Heart right ventricle (tissue), 16 donors: ENCODE measurements at regions not wholly inside any gene's neighbourhood (a gene's known extent, or its start where the extent isn't known, plus 50 kb on each side); places are given as distances from the start of the nearest gene placed in this dataset.
"Not testable (repeated sequence)": the region's sequence is repeated elsewhere in the genome, so short reads cannot be mapped to it uniquely, and the experiment has no call there.

Experiments used
- ATAC-seq, 8 donors: fragments of 200-7000 bp; cut with Tn5 transposase; one replicate each; pipeline ENCODE4 v1.9.1; 2020; ENCODE audit warnings: mild to moderate bottlenecking in 8 of 8, moderate library complexity in 8 of 8, moderate number of reproducible peaks in 1 of 8
- DNase-seq, 2 donors: peaks; one replicate each; pipeline ENCODE4 v3.0.0-alpha.2; 2020
- H3K27ac ChIP-seq, 10 donors: fragments of 200-600 bp; sonication (generic) in 2 of 10; one replicate each; pipeline versions ENCODE4 v1.5.0 to v1.8.0; 2020 to 2022; ENCODE audit warnings: mild to moderate bottlenecking in 3 of 10
- H3K27me3 ChIP-seq, 7 donors: fragments of 200-600 bp; one replicate each; pipeline ENCODE4 v1.8.0; 2021 to 2022; ENCODE audit warnings: mild to moderate bottlenecking in 2 of 7
- H3K36me3 ChIP-seq, 9 donors: fragments of 200-600 bp; sonication (generic) in 1 of 9; one replicate each; pipeline versions ENCODE4 v1.5.0 to v1.8.0; 2020 to 2022; ENCODE audit warnings: mild to moderate bottlenecking in 2 of 9
- H3K4me1 ChIP-seq, 9 donors: fragments of 200-600 bp; sonication (generic) in 1 of 9; one replicate each; pipeline versions ENCODE4 v1.5.0 to v1.8.0; 2020 to 2022; ENCODE audit warnings: mild to moderate bottlenecking in 4 of 9
- H3K4me3 ChIP-seq, 10 donors: fragments of 200-600 bp; sonication (generic) in 2 of 10; one replicate each; pipeline versions ENCODE4 v1.5.0 to v1.8.0; 2020 to 2022; ENCODE audit warnings: mild to moderate bottlenecking in 7 of 10, moderate library complexity in 2 of 10
- H3K9me3 ChIP-seq, 11 donors: fragments of 200-600 bp in 10 of 11; sonication (generic) in 2 of 11; one replicate each; pipeline versions ENCODE4 v1.5.0 to v1.8.0; 2013 to 2022; ENCODE audit warnings: mild to moderate bottlenecking in 2 of 11, control low read depth in 1 of 11, moderate library complexity in 1 of 11
- WGBS, 2 donors: extraction: QIAGEN DNeasy Blood & Tissue Kit; methylation state at CpG; one replicate each; pipeline ENCODE4 v1.1.7; 2013; ENCODE audit warnings: inconsistent platforms in 1 of 2; 5-methylcytosine and 5-hydroxymethylcytosine counted together
- intact Hi-C, 10 donors: fragments of 100-400 bp; cut with DNase I; formaldehyde crosslinking; loops; one replicate each; pipeline versions ENCODE4 v1.11.1 to v1.14.2; 2022
- TF ChIP-seq, protein P1 (sequence below), 9 donors: fragments of 200-600 bp; sonication (generic) in 2 of 9; IDR thresholded peaks; one replicate each; pipeline versions ENCODE4 v1.5.0 to v1.8.0; 2021 to 2022; ENCODE audit warnings: antibody characterized with exemption in 9 of 9, mild to moderate bottlenecking in 5 of 9, moderate library complexity in 1 of 9
- donor health status: Arrhythmogenic right ventricular cardiomyopathy.
- donor health status: ischemic (EF 13 %, LVEDD 7.1; RV severe dilation, severe dysfunction).
- donor health status: healthy with polysubstance abuse.
- donor health status: DM: no; HTN: yes; CAD: no.
- donor health status: DM: no; HTN: no; CAD: no.
- donor health status: ischemic (EF 25% LVEDD 6.9; RV normal size, moderate dysfunction).
- donor health status: ischemic (EF 25% LVEDD 5.7; RV mildly dilated, moderate dysfunction).
- donor health status: healthy.
- donor health status: DM: yes; HTN: yes; CAD: no.
- donor health status: Ischemic cardiomyopathy.
- donor health status: ischemic (EF 35%, LVEDD 5.7; RV mildly dilated, moderate dysfunction).
- donor health status: nonischemic (EF 11% LVEDD 7.7; RV severe dilation, severe dysfunction).
- donor health status: DM: yes; HTN: yes; CAD: no.
- donor health status: PGD.
- donor health status: ischemic (EF 29% LVEDD 5.4; RV normal size, mild dysfunction).
- donor health status: nonischemic (EF 23%, LVEDD 6.1; RV moderate dilation, normal function).

DNA sequence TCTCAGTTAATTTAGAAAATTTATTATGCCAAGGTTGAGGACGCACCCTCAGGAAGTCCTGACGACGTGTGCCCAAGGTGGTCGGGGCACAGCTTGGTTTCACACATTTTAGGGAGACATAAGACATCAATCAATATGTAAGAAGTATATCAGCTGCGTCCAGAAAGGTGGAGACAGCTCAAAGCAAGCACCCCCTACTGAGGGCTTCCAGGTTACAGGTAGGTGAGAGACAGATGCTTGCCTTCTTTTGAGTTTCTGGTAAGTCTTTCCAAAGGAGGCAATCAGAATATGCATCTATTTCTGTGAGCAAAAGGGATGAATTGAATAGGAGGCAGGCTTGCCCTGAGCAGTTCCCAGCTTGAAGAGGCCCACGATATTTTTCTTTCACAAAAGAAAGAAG is 614.3 kb downstream of the XPNPEP1 start:
- no peak for DNase-seq
- Histone ChIP-seq H3K4me3 (no peak overlapping the region), H3K27me3 (no peaks in the 10 kb centered on the region), H3K4me1 (no peaks in the 10 kb centered on the region), H3K36me3 (no peaks in the 10 kb centered on the region), H3K9me3 (no peaks in the 10 kb centered on the region), H3K27ac (no peak overlapping the region)
- TF ChIP-seq, protein P1, sequence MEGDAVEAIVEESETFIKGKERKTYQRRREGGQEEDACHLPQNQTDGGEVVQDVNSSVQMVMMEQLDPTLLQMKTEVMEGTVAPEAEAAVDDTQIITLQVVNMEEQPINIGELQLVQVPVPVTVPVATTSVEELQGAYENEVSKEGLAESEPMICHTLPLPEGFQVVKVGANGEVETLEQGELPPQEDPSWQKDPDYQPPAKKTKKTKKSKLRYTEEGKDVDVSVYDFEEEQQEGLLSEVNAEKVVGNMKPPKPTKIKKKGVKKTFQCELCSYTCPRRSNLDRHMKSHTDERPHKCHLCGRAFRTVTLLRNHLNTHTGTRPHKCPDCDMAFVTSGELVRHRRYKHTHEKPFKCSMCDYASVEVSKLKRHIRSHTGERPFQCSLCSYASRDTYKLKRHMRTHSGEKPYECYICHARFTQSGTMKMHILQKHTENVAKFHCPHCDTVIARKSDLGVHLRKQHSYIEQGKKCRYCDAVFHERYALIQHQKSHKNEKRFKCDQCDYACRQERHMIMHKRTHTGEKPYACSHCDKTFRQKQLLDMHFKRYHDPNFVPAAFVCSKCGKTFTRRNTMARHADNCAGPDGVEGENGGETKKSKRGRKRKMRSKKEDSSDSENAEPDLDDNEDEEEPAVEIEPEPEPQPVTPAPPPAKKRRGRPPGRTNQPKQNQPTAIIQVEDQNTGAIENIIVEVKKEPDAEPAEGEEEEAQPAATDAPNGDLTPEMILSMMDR (IDR thresholded peaks at IDR 0.05), result no peak
- 54 to 65% methylated on average over 6 of the region's 6 CpGs for WGBS, 2 donors
- no peak for ATAC-seq
- intact Hi-C loops, result no loop called here

DNA sequence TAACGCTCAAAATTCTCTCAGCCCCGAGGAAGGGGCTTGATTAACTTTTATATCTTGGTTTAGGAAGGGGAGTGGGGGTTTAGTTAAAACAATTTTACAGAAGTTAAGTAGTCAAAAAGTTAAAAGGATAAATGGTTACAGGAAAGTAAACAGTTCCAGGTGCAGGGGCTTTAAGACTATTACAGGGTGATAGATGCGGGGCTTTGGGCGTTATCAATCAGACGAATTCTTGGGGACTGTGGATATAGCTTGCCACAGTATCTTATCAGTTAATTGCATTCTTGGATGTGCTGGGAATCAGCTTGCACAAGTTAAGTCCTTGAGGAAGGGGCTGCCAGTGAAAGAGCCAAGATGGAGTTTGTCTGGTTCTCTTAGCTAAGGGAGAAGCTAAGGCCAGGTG is 616.2 kb downstream of the XPNPEP1 start:
- H3K9me3 ChIP-seq, DNase-seq, H3K4me1 ChIP-seq, H3K27ac ChIP-seq, H3K27me3 ChIP-seq, intact Hi-C loops, H3K4me3 ChIP-seq, H3K36me3 ChIP-seq, ATAC-seq: not testable (repeated sequence)
- 22 to 31% methylated on average over 5 of the region's 5 CpGs for WGBS, 2 donors

DNA sequence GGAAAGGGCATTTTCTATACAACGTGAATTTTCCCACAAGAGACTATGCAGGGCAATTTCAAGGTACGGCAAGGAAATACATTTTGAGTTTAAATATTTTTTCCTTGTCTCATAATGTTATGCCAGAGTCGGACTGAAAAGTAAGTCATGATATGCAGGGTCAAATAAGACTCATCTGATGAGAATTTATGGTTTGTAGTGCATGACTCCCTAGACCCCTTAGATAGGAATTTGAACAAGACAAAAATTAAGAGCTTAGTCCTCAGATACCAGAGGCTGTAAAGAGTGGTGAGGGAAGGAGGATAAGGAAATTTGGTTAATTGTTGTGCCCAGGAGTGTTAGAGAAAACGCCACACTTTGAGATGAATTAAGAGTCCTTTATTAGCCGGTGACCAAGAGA is 616.6 kb downstream of the XPNPEP1 start:
- no peak overlapping the region for H3K4me3 ChIP-seq
- H3K27ac ChIP-seq, result no peak overlapping the region
- no peaks in the 10 kb centered on the region for H3K4me1 ChIP-seq
- H3K9me3 ChIP-seq, result no peaks in the 10 kb centered on the region
- 38 to 42% methylated on average over 5 of the region's 5 CpGs for WGBS, 2 donors
- TF ChIP-seq, protein P1 (IDR thresholded peaks at IDR 0.05), result no peak
- H3K36me3 ChIP-seq, result no peaks in the 10 kb centered on the region
- intact Hi-C loops, result no loop called here
- no peak for ATAC-seq
- H3K27me3 ChIP-seq, result no peaks in the 10 kb centered on the region
- DNase-seq, result no peak

GRCh38 chr10:109287858-109288257 is 635.5 kb downstream of the XPNPEP1 start:
- Histone ChIP-seq H3K9me3 (peaks cover 0 to 3% (median 0%) of the 10 kb centered on the region in 11 donors), H3K4me3 (no peak overlapping the region), H3K27me3 (peaks cover 0 to 4% (median 0%) of the 10 kb centered on the region in 7 donors), H3K27ac (no peak overlapping the region), H3K4me1 (no peaks in the 10 kb centered on the region), H3K36me3 (no peaks in the 10 kb centered on the region)
- TF ChIP-seq, protein P1 (IDR thresholded peaks at IDR 0.05), result no peak
- intact Hi-C loops, result no loop called here
- DNase-seq, result no peak
- WGBS, 2 donors, result 79 to 86% methylated on average over 3 of the region's 3 CpGs
- ATAC-seq, result no peak

- Histone ChIP-seq H3K4me3 (no peak overlapping the region), H3K4me1 (no peaks in the 10 kb centered on the region), H3K9me3 (no peaks in the 10 kb centered on the region), H3K27me3 (peaks cover 0 to 2% (median 0%) of the 10 kb centered on the region in 7 donors), H3K27ac (no peak overlapping the region), H3K36me3 (no peaks in the 10 kb centered on the region)
- TF ChIP-seq, protein P1 (IDR thresholded peaks at IDR 0.05), result no peak
- no peak for DNase-seq
- intact Hi-C loops, result no loop called here
- no peak for ATAC-seq
Measured at GRCh38 chr10:109282510-109282909, 640.8 kb downstream of the XPNPEP1 start.
